HCT116 (cell line): ENCODE measurements at regions not wholly inside any gene's neighbourhood (a gene's known extent, or its start where the extent isn't known, plus 50 kb on each side); places are given as distances from the start of the nearest gene placed in this dataset.

Experiments
- ATAC-seq: fragments of 200-7000 bp; cut with Tn5 transposase; 2 replicates; pipeline ENCODE4 v1.9.1; 2020; ENCODE audit warnings: mild to moderate bottlenecking, moderate library complexity
- BruUV-seq: library from RNA; stranded (reverse); fragments of 400-500 nt; replicated peaks from 2 replicates; lab custom pipeline; 2021; lab: Mats Ljungman, UMichigan
- CTCF ChIA-PET: fragments of 300-600 bp; sonication (Branson Sonifier 250); formaldehyde crosslinking; loops from one replicate; lab custom pipeline; 2021; ENCODE audit warnings: antibody characterized with exemption; lab: Charles Lee
- POLR2A ChIA-PET: fragments of 300-600, 350-600 bp; sonication (Branson Sonifier 250); formaldehyde crosslinking; loops from one replicate; lab custom pipeline; 2021; ENCODE audit warnings: antibody characterized with exemption; lab: Charles Lee
- RAD21 ChIA-PET, 2 experiments: fragments of 300-600 bp; sonication (Branson Sonifier 250); formaldehyde crosslinking; loops; one replicate each; lab custom pipeline; 2023; ENCODE audit warnings: low total read pairs in 2 of 2; ENCODE audit not compliant: uncharacterized antibody in 2 of 2, unreplicated experiment in 2 of 2, low non-redundant PET in 1 of 2; lab: Charles Lee
- DNase-seq: peaks from one replicate; pipeline ENCODE4 v3.0.0-alpha.2; 2010; ENCODE audit warnings: low read depth, low spot score
- H2AFZ ChIP-seq: fragments of 200-600 bp; shearing (Covaris generic), sonication (generic); 2 replicates; pipeline ENCODE4 v1.6.1; 2017; ENCODE audit warnings: low read depth, mixed run types, mixed read lengths, antibody characterized with exemption, low read length; ENCODE audit not compliant: poor library complexity, severe bottlenecking
- H3K27ac ChIP-seq: 2 replicates; pipeline ENCODE4 v1.5.1; 2012; ENCODE audit warnings: low read depth, low read length
- H3K27me3 ChIP-seq: fragments of 200-600 bp; sonication (generic); 2 replicates; pipeline ENCODE4 v1.6.1; 2016; ENCODE audit warnings: mixed run types, low read length, mixed read lengths; ENCODE audit not compliant: insufficient read depth
- H3K36me3 ChIP-seq, 2 experiments: fragments of 200-500 bp in 1 of 2; fragments of 200-600 bp in 1 of 2; sonication (Bioruptor generic) in 1 of 2; sonication (generic) in 1 of 2; 2 replicates each; pipeline versions ENCODE4 v1.5.1 to v1.6.1; 2014 to 2016; ENCODE audit warnings: low read length in 2 of 2, inconsistent platforms in 1 of 2, mixed read lengths in 1 of 2, mixed run types in 1 of 2; ENCODE audit not compliant: insufficient read depth in 2 of 2, control insufficient read depth in 1 of 2
- H3K4me1 ChIP-seq, 2 experiments: fragments of 200-600 bp in 1 of 2; sonication (generic) in 1 of 2; 2 replicates each; pipeline versions ENCODE4 v1.5.1 to v1.6.1; 2012 to 2017; ENCODE audit warnings: low read length in 2 of 2, inconsistent platforms in 1 of 2, mild to moderate bottlenecking in 1 of 2, mixed read lengths in 1 of 2, mixed run types in 1 of 2, moderate library complexity in 1 of 2; ENCODE audit not compliant: insufficient read depth in 2 of 2, control insufficient read depth in 1 of 2
- H3K4me2 ChIP-seq: fragments of 200-600 bp; sonication (generic); 2 replicates; pipeline ENCODE4 v1.6.1; 2017; ENCODE audit warnings: mixed run types, low read length, mixed read lengths
- H3K4me3 ChIP-seq, 2 experiments: fragments of 200-600 bp in 1 of 2; sonication (generic) in 1 of 2; replicated peaks in 1 of 2; 2 replicates each; pipeline ENCODE4 v1.5.1; 2011 to 2016; ENCODE audit warnings: low read length in 2 of 2, control low read depth in 1 of 2, low read depth in 1 of 2, mild to moderate bottlenecking in 1 of 2, mixed read lengths in 1 of 2, mixed run types in 1 of 2
- H3K79me2 ChIP-seq: fragments of 200-600 bp; sonication (generic); 2 replicates; pipeline ENCODE4 v1.6.1; 2017; ENCODE audit warnings: mild to moderate bottlenecking, mixed run types, low read length, moderate library complexity, mixed read lengths; ENCODE audit not compliant: insufficient read depth
- H3K9ac ChIP-seq: fragments of 200-600 bp; sonication (generic); 2 replicates; pipeline ENCODE4 v1.6.1; 2016; ENCODE audit warnings: low read length, mixed read lengths
- H3K9me2 ChIP-seq: fragments of 200-600 bp; sonication (generic), shearing (Covaris generic); 2 replicates; pipeline ENCODE4 v1.6.1; 2017; ENCODE audit warnings: mixed run types, mild to moderate bottlenecking, moderate library complexity; ENCODE audit not compliant: insufficient read depth
- H3K9me3 ChIP-seq, 2 experiments: fragments of 200-500 bp in 1 of 2; fragments of 200-600 bp in 1 of 2; sonication (Bioruptor generic) in 1 of 2; sonication (generic) in 1 of 2; 2 replicates each; pipeline ENCODE4 v1.6.1; 2014 to 2017; ENCODE audit warnings: low read length in 2 of 2, mixed read lengths in 2 of 2, inconsistent platforms in 1 of 2, low read depth in 1 of 2, mild to moderate bottlenecking in 1 of 2, mixed run types in 1 of 2, moderate library complexity in 1 of 2; ENCODE audit not compliant: control insufficient read depth in 1 of 2, insufficient read depth in 1 of 2
- H4K20me1 ChIP-seq: fragments of 200-600 bp; sonication (generic), shearing (Covaris generic); 2 replicates; pipeline ENCODE4 v1.6.1; 2017; ENCODE audit warnings: mixed run types, mild to moderate bottlenecking, moderate library complexity; ENCODE audit not compliant: insufficient read depth
- CBX3 ChIP-seq: IDR thresholded peaks from 2 replicates; pipeline ENCODE4 v1.6.1; 2012; ENCODE audit warnings: low read depth
- ELF1 ChIP-seq: IDR thresholded peaks from 2 replicates; pipeline ENCODE4 v1.6.1; 2012; ENCODE audit warnings: low read depth, borderline replicate concordance
- EZH2phosphoT487 ChIP-seq: fragments of 200-600 bp; IDR thresholded peaks from 2 replicates; pipeline ENCODE4 v1.6.1; 2018; ENCODE audit warnings: antibody characterized with exemption, borderline replicate concordance
- JUND ChIP-seq: IDR thresholded peaks from 2 replicates; pipeline ENCODE4 v1.6.1; 2012
- MAX ChIP-seq: IDR thresholded peaks from 2 replicates; pipeline ENCODE4 v1.6.1; 2012
- POLR2AphosphoS5 ChIP-seq: IDR thresholded peaks from 2 replicates; pipeline ENCODE4 v1.6.1; 2011; ENCODE audit warnings: mild to moderate bottlenecking, low read depth, low read length, moderate library complexity
- RAD21 ChIP-seq: IDR thresholded peaks from 2 replicates; pipeline ENCODE4 v1.6.1; 2012; ENCODE audit warnings: low read depth, mild to moderate bottlenecking
- TCF7L2 ChIP-seq: IDR thresholded peaks from 2 replicates; pipeline ENCODE4 v1.7.0; 2011; ENCODE audit warnings: borderline replicate concordance, inconsistent platforms; ENCODE audit not compliant: insufficient read depth, insufficient read length; ENCODE audit errors: extremely low read depth
- ZNF274 ChIP-seq: fragments of 200-500 bp; sonication (Bioruptor generic); IDR thresholded peaks from 2 replicates; pipeline ENCODE4 v1.6.1; 2014; ENCODE audit warnings: mild to moderate bottlenecking, low read depth, low read length, inconsistent platforms
- intact Hi-C: fragments of 100-400 bp; cut with micrococcal nuclease; formaldehyde crosslinking; loops from 2 replicates; pipeline ENCODE4 v1.10.0; 2022

- DNase-seq = no peak
- ChIA-PET POLR2A (no interaction called here), RAD21 (no interaction called here), CTCF (no interaction called here)
- no peaks in the 10 kb centered on the region for H3K79me2 ChIP-seq
- H3K9me2 ChIP-seq = no peaks in the 10 kb centered on the region
- H3K4me2 ChIP-seq = no peak overlapping the region
- no peak overlapping the region for H3K9ac ChIP-seq
- no peak overlapping the region for H2AFZ ChIP-seq
- H4K20me1 ChIP-seq = no peaks in the 10 kb centered on the region
- H3K4me1 ChIP-seq = peaks cover 5 to 18% of the 10 kb centered on the region in 2 experiments; a peak in 3 of 4 replicates
- no peaks in the 10 kb centered on the region for H3K9me3 ChIP-seq
- intact Hi-C loops = no loop called here
- H3K36me3 ChIP-seq = no peaks in the 10 kb centered on the region
- ATAC-seq = no peak
- no peak for TF ChIP-seq POLR2AphosphoS5
- TF ChIP-seq CBX3 = no peak
- no peaks in the 10 kb centered on the region for H3K27me3 ChIP-seq
- no peak overlapping the region for H3K27ac ChIP-seq
- no peak overlapping the region for H3K4me3 ChIP-seq
- BruUV-seq = no TSS peak
Observed at GRCh38 chr6:165716886-165717285, 53.8 kb upstream of the PDE10A start.

- Histone ChIP-seq H3K4me3 (no peak overlapping the region), H3K27me3 (no peaks in the 10 kb centered on the region), H3K79me2 (no peaks in the 10 kb centered on the region), H3K36me3 (no peaks in the 10 kb centered on the region), H2AFZ (no peak overlapping the region), H3K4me2 (no peak overlapping the region), H3K4me1 (peaks cover 5 to 18% of the 10 kb centered on the region in 2 experiments; a peak in 3 of 4 replicates), H3K9me3 (no peaks in the 10 kb centered on the region), H3K27ac (no peak overlapping the region), H3K9ac (no peak overlapping the region), H4K20me1 (no peaks in the 10 kb centered on the region), H3K9me2 (no peaks in the 10 kb centered on the region)
- ChIA-PET POLR2A (no interaction called here), CTCF (no interaction called here), RAD21 (no interaction called here)
- DNase-seq (no peak), ATAC-seq (no peak)
- BruUV-seq = no TSS peak
- intact Hi-C loops = no loop called here
- TF ChIP-seq EZH2phosphoT487 (no peak), JUND (no peak), MAX (no peak), TCF7L2 (no peak), ZNF274 (no peak), ELF1 (no peak), RAD21 (no peak)
Observed at GRCh38 chr6:165715428-165715827, 52.4 kb upstream of the PDE10A start.
